HEK293 (cell line): ENCODE measurements at regions not wholly inside any gene's neighbourhood (a gene's known extent, or its start where the extent isn't known, plus 50 kb on each side); places are given as distances from the start of the nearest gene placed in this dataset.
"Not testable (repeated sequence)": the region's sequence is repeated elsewhere in the genome, so short reads cannot be mapped to it uniquely, and the experiment has no call there.

Source experiments
- CTCF ChIP-seq: fragments of 450-650 bp; formaldehyde crosslinking; IDR thresholded peaks from 2 replicates; pipeline ENCODE4 v1.5.1; 2016; ENCODE audit warnings: missing biosample characterization, missing genetic modification characterization
- FEZF1 ChIP-seq: fragments of 450-650 bp; formaldehyde crosslinking; IDR thresholded peaks from 2 replicates; pipeline ENCODE4 v1.5.1; 2016; ENCODE audit warnings: missing biosample characterization, missing genetic modification characterization
- PRDM10 ChIP-seq: fragments of 450-650 bp; formaldehyde crosslinking; IDR thresholded peaks from 2 replicates; pipeline ENCODE4 v1.5.1; 2016; ENCODE audit warnings: missing biosample characterization, missing genetic modification characterization
- ZNF146 ChIP-seq: fragments of 450-650 bp; formaldehyde crosslinking; IDR thresholded peaks from 2 replicates; pipeline ENCODE4 v1.5.1; 2016; ENCODE audit warnings: missing biosample characterization, missing genetic modification characterization
- ZNF311 ChIP-seq: fragments of 450-650 bp; formaldehyde crosslinking; IDR thresholded peaks from 2 replicates; pipeline ENCODE4 v1.5.1; 2017; ENCODE audit warnings: missing biosample characterization, missing genetic modification characterization, borderline replicate concordance
- ZNF391 ChIP-seq: fragments of 450-650 bp; formaldehyde crosslinking; IDR thresholded peaks from 2 replicates; pipeline ENCODE4 v1.5.1; 2016; ENCODE audit warnings: low read depth, missing biosample characterization, missing genetic modification characterization, borderline replicate concordance
- ZNF513 ChIP-seq: fragments of 450-650 bp; IDR thresholded peaks from 2 replicates; pipeline ENCODE4 v1.5.1; 2018; ENCODE audit warnings: missing biosample characterization, missing genetic modification characterization
- TF ChIP-seq, protein P1 (sequence below): fragments of 450-650 bp; formaldehyde crosslinking; IDR thresholded peaks from 2 replicates; pipeline ENCODE4 v1.5.1; 2016; ENCODE audit warnings: missing biosample characterization, missing genetic modification characterization
- TF ChIP-seq, protein P2 (sequence below): fragments of 450-650 bp; formaldehyde crosslinking; optimal IDR thresholded peaks from 2 replicates; pipeline ENCODE3; 2016; ENCODE audit warnings: missing biosample characterization, mild to moderate bottlenecking, missing genetic modification characterization

- not testable (repeated sequence) for TF ChIP-seq ZNF513, ZNF311, ZNF391, CTCF, FEZF1, PRDM10, ZNF146 (tag by site-specific recombination)
- TF ChIP-seq, protein P1, sequence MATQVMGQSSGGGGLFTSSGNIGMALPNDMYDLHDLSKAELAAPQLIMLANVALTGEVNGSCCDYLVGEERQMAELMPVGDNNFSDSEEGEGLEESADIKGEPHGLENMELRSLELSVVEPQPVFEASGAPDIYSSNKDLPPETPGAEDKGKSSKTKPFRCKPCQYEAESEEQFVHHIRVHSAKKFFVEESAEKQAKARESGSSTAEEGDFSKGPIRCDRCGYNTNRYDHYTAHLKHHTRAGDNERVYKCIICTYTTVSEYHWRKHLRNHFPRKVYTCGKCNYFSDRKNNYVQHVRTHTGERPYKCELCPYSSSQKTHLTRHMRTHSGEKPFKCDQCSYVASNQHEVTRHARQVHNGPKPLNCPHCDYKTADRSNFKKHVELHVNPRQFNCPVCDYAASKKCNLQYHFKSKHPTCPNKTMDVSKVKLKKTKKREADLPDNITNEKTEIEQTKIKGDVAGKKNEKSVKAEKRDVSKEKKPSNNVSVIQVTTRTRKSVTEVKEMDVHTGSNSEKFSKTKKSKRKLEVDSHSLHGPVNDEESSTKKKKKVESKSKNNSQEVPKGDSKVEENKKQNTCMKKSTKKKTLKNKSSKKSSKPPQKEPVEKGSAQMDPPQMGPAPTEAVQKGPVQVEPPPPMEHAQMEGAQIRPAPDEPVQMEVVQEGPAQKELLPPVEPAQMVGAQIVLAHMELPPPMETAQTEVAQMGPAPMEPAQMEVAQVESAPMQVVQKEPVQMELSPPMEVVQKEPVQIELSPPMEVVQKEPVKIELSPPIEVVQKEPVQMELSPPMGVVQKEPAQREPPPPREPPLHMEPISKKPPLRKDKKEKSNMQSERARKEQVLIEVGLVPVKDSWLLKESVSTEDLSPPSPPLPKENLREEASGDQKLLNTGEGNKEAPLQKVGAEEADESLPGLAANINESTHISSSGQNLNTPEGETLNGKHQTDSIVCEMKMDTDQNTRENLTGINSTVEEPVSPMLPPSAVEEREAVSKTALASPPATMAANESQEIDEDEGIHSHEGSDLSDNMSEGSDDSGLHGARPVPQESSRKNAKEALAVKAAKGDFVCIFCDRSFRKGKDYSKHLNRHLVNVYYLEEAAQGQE: not testable (repeated sequence)
- TF ChIP-seq, protein P2, sequence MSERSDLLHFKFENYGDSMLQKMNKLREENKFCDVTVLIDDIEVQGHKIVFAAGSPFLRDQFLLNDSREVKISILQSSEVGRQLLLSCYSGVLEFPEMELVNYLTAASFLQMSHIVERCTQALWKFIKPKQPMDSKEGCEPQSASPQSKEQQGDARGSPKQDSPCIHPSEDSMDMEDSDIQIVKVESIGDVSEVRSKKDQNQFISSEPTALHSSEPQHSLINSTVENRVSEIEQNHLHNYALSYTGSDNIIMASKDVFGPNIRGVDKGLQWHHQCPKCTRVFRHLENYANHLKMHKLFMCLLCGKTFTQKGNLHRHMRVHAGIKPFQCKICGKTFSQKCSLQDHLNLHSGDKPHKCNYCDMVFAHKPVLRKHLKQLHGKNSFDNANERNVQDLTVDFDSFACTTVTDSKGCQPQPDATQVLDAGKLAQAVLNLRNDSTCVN (tag by site-specific recombination): not testable (repeated sequence)
Measured at GRCh38 chr12:131520553-131520952, 190.3 kb upstream of the SFSWAP start.
